ENCODE measurements at regions not wholly inside any gene's neighbourhood (a gene's known extent, or its start where the extent isn't known, plus 50 kb on each side); places are given as distances from the start of the nearest gene placed in this dataset.

GRCh38 chr15:39110336-39110735 lies 470.5 kb upstream of the THBS1 start:
- no peak for DNase-seq (ENCODE audit: insufficient read length, low spot score)
- TF ChIP-seq POLR2A (IDR thresholded peaks at IDR 0.05; ENCODE audit: low read depth, low read length) (no peak), SPI1 (IDR thresholded peaks at IDR 0.05; ENCODE audit: low read depth, low read length) (no peak), PAX5 (IDR thresholded peaks at IDR 0.05; ENCODE audit: insufficient read depth, low read length, severe bottlenecking) (no peak), POU2F2 (IDR thresholded peaks at IDR 0.05; ENCODE audit: low read depth, low read length) (no peak), TAF1 (IDR thresholded peaks at IDR 0.05; ENCODE audit: low read depth, low read length) (no peak), POLR2AphosphoS5 (IDR thresholded peaks at IDR 0.05; ENCODE audit: low read depth, low read length) (no peak)
- FAIRE-seq = no peak

GRCh38 chr15:39110746-39111145 lies 470.1 kb upstream of the THBS1 start:
- FAIRE-seq = no peak
- DNase-seq (ENCODE audit: insufficient read length, low spot score) = no peak

GRCh38 chr15:39113741-39114140 lies 467.1 kb upstream of the THBS1 start:
- no peak for DNase-seq (ENCODE audit: insufficient read length, low spot score)

More at GRCh38 chr15:39110746-39111145, 470.1 kb upstream of the THBS1 start:
- no peak for TF ChIP-seq SPI1 (IDR thresholded peaks at IDR 0.05; ENCODE audit: low read depth, low read length)
- no peak for TF ChIP-seq PAX5 (IDR thresholded peaks at IDR 0.05; ENCODE audit: insufficient read depth, low read length, severe bottlenecking)
- no peak for TF ChIP-seq POLR2A (IDR thresholded peaks at IDR 0.05; ENCODE audit: low read depth, low read length)
- no peak for TF ChIP-seq POU2F2 (IDR thresholded peaks at IDR 0.05; ENCODE audit: low read depth, low read length)
- TF ChIP-seq TAF1 (IDR thresholded peaks at IDR 0.05; ENCODE audit: low read depth, low read length) = no peak
- TF ChIP-seq POLR2AphosphoS5 (IDR thresholded peaks at IDR 0.05; ENCODE audit: low read depth, low read length) = no peak

GRCh38 chr15:39114690-39115378 lies 466.0 kb upstream of the THBS1 start:
- TF ChIP-seq SPI1 (IDR thresholded peaks at IDR 0.05; ENCODE audit: low read depth, low read length) = no peak
- no peak for TF ChIP-seq TAF1 (IDR thresholded peaks at IDR 0.05; ENCODE audit: low read depth, low read length)
- no peak for TF ChIP-seq POLR2AphosphoS5 (IDR thresholded peaks at IDR 0.05; ENCODE audit: low read depth, low read length)
- no peak for TF ChIP-seq POLR2A (IDR thresholded peaks at IDR 0.05; ENCODE audit: low read depth, low read length)
- TF ChIP-seq POU2F2 (IDR thresholded peaks at IDR 0.05; ENCODE audit: low read depth, low read length) = no peak
- TF ChIP-seq PAX5 (IDR thresholded peaks at IDR 0.05; ENCODE audit: insufficient read depth, low read length, severe bottlenecking) = no peak
- DNase-seq (ENCODE audit: insufficient read length, low spot score) (no peak), FAIRE-seq (no peak)

More at GRCh38 chr15:39113741-39114140, 467.1 kb upstream of the THBS1 start:
- TF ChIP-seq POLR2AphosphoS5 (IDR thresholded peaks at IDR 0.05; ENCODE audit: low read depth, low read length) = no peak
- no peak for TF ChIP-seq TAF1 (IDR thresholded peaks at IDR 0.05; ENCODE audit: low read depth, low read length)
- no peak for TF ChIP-seq SPI1 (IDR thresholded peaks at IDR 0.05; ENCODE audit: low read depth, low read length)
- no peak for FAIRE-seq

GRCh38 chr15:39115379-39116057 lies 465.4 kb upstream of the THBS1 start:
- no peak for TF ChIP-seq SPI1 (IDR thresholded peaks at IDR 0.05; ENCODE audit: low read depth, low read length)
- TF ChIP-seq POLR2AphosphoS5 (IDR thresholded peaks at IDR 0.05; ENCODE audit: low read depth, low read length) = no peak
- no peak for TF ChIP-seq TAF1 (IDR thresholded peaks at IDR 0.05; ENCODE audit: low read depth, low read length)
- no peak for TF ChIP-seq POLR2A (IDR thresholded peaks at IDR 0.05; ENCODE audit: low read depth, low read length)
- no peak for TF ChIP-seq PAX5 (IDR thresholded peaks at IDR 0.05; ENCODE audit: insufficient read depth, low read length, severe bottlenecking)
- no peak for TF ChIP-seq POU2F2 (IDR thresholded peaks at IDR 0.05; ENCODE audit: low read depth, low read length)
- DNase-seq (ENCODE audit: insufficient read length, low spot score) (no peak), FAIRE-seq (no peak)

GRCh38 chr15:39118510-39118909 lies 462.4 kb upstream of the THBS1 start:
- no peak for FAIRE-seq
- TF ChIP-seq POU2F2 (IDR thresholded peaks at IDR 0.05; ENCODE audit: low read depth, low read length) (no peak), PAX5 (IDR thresholded peaks at IDR 0.05; ENCODE audit: insufficient read depth, low read length, severe bottlenecking) (no peak), TAF1 (IDR thresholded peaks at IDR 0.05; ENCODE audit: low read depth, low read length) (no peak), SPI1 (IDR thresholded peaks at IDR 0.05; ENCODE audit: low read depth, low read length) (no peak), POLR2AphosphoS5 (IDR thresholded peaks at IDR 0.05; ENCODE audit: low read depth, low read length) (no peak), POLR2A (IDR thresholded peaks at IDR 0.05; ENCODE audit: low read depth, low read length) (no peak)
- no peak for DNase-seq (ENCODE audit: insufficient read length, low spot score)

- no peak for TF ChIP-seq POU2F2 (IDR thresholded peaks at IDR 0.05; ENCODE audit: low read depth, low read length)
- FAIRE-seq (no peak), DNase-seq (ENCODE audit: insufficient read length, low spot score) (no peak)
These were observed 456.7 kb upstream of the THBS1 start for GRCh38 chr15:39124155-39124552.

GRCh38 chr15:39124553-39125171 lies 456.2 kb upstream of the THBS1 start:
- no peak for DNase-seq (ENCODE audit: insufficient read length, low spot score)
- TF ChIP-seq POLR2A (IDR thresholded peaks at IDR 0.05; ENCODE audit: low read depth, low read length) (no peak), POU2F2 (IDR thresholded peaks at IDR 0.05; ENCODE audit: low read depth, low read length) (no peak), PAX5 (IDR thresholded peaks at IDR 0.05; ENCODE audit: insufficient read depth, low read length, severe bottlenecking) (no peak), TAF1 (IDR thresholded peaks at IDR 0.05; ENCODE audit: low read depth, low read length) (no peak), POLR2AphosphoS5 (IDR thresholded peaks at IDR 0.05; ENCODE audit: low read depth, low read length) (no peak), SPI1 (IDR thresholded peaks at IDR 0.05; ENCODE audit: low read depth, low read length) (no peak)
- no peak for FAIRE-seq

- no peak for DNase-seq (ENCODE audit: insufficient read length, low spot score)
- FAIRE-seq = no peak
- TF ChIP-seq POLR2AphosphoS5 (IDR thresholded peaks at IDR 0.05; ENCODE audit: low read depth, low read length) = no peak
- no peak for TF ChIP-seq SPI1 (IDR thresholded peaks at IDR 0.05; ENCODE audit: low read depth, low read length)
- TF ChIP-seq POU2F2 (IDR thresholded peaks at IDR 0.05; ENCODE audit: low read depth, low read length) = no peak
- no peak for TF ChIP-seq PAX5 (IDR thresholded peaks at IDR 0.05; ENCODE audit: insufficient read depth, low read length, severe bottlenecking)
- no peak for TF ChIP-seq TAF1 (IDR thresholded peaks at IDR 0.05; ENCODE audit: low read depth, low read length)
- no peak for TF ChIP-seq POLR2A (IDR thresholded peaks at IDR 0.05; ENCODE audit: low read depth, low read length)
These were observed 455.7 kb upstream of the THBS1 start for GRCh38 chr15:39125226-39125625.
